ENCODE measurements at regions not wholly inside any gene's neighbourhood (a gene's known extent, or its start where the extent isn't known, plus 50 kb on each side); places are given as distances from the start of the nearest gene placed in this dataset.
A peak's percentile ranks its signal among the peaks of the same experiment; 100 is the strongest.

DNA sequence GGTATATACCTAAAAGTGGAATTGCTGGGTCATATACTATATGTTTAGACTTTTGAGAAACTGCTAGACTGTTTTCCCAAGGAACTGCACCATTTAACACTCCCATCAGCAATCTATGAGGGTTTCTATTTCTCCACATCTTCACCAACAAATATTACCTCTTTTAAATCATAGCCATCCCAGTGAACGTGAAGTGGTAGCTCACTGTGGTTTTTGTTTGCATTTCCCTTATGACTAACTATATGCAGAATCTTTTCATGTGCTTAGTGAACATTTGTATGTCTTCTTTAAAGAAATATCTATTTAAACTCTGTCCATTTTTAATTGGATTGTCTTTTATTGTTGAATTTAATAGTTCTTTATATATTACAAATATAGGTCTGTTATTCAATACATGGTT is 115.8 kb upstream of the SEC61G start:
- Histone ChIP-seq H3K9ac (ENCODE audit: low read depth in 2 of 2, low read length in 2 of 2) (no peak overlapping the region), H3K4me1 (no peaks in the 10 kb centered on the region), H3K9me3 (no peaks in the 10 kb centered on the region), H3K4me3 (no peak overlapping the region), H3K36me3 (no peaks in the 10 kb centered on the region), H3K27ac (no peak overlapping the region), H3K27me3 (no peaks in the 10 kb centered on the region)
- DNase-seq, result no peak
- TF ChIP-seq, protein P1, sequence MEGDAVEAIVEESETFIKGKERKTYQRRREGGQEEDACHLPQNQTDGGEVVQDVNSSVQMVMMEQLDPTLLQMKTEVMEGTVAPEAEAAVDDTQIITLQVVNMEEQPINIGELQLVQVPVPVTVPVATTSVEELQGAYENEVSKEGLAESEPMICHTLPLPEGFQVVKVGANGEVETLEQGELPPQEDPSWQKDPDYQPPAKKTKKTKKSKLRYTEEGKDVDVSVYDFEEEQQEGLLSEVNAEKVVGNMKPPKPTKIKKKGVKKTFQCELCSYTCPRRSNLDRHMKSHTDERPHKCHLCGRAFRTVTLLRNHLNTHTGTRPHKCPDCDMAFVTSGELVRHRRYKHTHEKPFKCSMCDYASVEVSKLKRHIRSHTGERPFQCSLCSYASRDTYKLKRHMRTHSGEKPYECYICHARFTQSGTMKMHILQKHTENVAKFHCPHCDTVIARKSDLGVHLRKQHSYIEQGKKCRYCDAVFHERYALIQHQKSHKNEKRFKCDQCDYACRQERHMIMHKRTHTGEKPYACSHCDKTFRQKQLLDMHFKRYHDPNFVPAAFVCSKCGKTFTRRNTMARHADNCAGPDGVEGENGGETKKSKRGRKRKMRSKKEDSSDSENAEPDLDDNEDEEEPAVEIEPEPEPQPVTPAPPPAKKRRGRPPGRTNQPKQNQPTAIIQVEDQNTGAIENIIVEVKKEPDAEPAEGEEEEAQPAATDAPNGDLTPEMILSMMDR (IDR thresholded peaks at IDR 0.05), result no peak
- intact Hi-C loops (cut with DNase I), result loop anchor here (5.0 kb wide), 1 partner anchor 382 kb away; no protein-coding TSS in a partner anchor

DNA sequence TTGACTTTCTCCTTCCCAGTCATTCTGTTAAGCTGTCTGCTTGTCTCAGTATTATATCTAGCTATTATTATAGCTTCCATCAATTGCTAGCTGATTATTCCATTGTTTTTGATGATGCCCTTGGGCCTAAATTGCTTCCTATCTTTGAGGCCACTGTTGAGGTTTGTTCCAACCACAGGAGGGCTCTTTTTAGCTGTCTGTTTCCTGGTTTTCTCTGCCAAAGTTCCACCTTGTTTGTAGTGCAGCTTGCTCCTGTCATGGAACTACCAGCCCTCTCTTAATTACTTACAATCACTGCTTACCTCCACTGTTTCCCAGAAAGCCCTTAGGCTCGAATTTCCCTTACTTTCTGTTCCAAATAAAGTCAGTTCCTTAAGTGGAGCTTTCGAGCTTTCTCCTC is 118.7 kb upstream of the SEC61G start:
- Histone ChIP-seq H3K4me1 (no peaks in the 10 kb centered on the region), H3K27ac (peak overlapping the region; percentile 22), H3K9me3 (no peaks in the 10 kb centered on the region), H3K36me3 (no peaks in the 10 kb centered on the region), H3K27me3 (no peaks in the 10 kb centered on the region), H3K4me3 (no peak overlapping the region), H3K9ac (ENCODE audit: low read depth in 2 of 2, low read length in 2 of 2) (no peak overlapping the region)
- intact Hi-C loops (cut with DNase I), result loop anchor here (5.0 kb wide), 1 partner anchor 380 kb away; no protein-coding TSS in a partner anchor
- DNase-seq, result no peak
- TF ChIP-seq, protein P1 (IDR thresholded peaks at IDR 0.05), result no peak

DNA sequence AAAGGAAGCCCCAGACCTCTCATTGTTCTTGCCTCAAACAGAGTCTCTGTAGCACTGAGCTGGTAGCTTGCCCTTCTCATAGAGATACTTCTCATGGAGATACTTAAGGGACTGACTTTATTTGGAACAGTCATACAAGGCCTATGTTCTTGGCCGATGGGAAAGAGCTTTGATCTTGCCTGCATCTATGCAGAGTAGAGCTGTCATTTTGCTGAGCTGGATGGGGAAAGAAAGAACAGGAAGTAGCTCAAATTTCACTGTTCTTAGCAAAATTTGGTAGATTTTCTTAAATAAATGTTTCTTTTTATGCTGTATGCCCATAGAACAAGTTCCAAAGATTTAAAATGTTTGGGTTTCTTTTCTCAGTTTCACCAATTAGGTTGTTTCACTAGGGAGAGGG is 119.3 kb upstream of the SEC61G start:
- Histone ChIP-seq H3K27ac (no peak overlapping the region), H3K27me3 (no peaks in the 10 kb centered on the region), H3K4me1 (no peaks in the 10 kb centered on the region), H3K4me3 (no peak overlapping the region), H3K9ac (ENCODE audit: low read depth in 2 of 2, low read length in 2 of 2) (no peak overlapping the region), H3K9me3 (no peaks in the 10 kb centered on the region), H3K36me3 (no peaks in the 10 kb centered on the region)
- intact Hi-C loops (cut with DNase I), result loop anchor here (5.0 kb wide), 1 partner anchor 379 kb away; no protein-coding TSS in a partner anchor
- DNase-seq, result no peak
- TF ChIP-seq, protein P1 (IDR thresholded peaks at IDR 0.05), result no peak

DNA sequence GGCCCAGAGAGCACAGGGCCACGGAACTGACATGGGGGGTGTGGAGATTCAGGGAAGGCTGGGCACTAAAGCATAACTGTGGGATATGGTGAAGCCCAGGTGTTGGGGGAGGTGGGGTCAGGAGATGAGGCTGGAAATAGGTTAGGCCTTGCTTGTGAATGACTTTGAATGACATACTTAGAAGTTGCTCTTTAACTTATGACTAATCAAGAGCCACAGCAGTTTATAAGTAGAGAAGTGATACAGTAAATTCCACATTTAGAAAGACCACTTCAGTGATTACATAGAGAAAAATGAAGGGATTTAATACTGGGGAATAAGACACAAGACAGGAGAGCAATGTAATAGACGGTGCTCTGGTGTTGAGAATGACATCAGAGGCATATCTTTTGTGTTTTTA is 120.8 kb upstream of the SEC61G start:
- Histone ChIP-seq H3K4me3 (no peak overlapping the region), H3K4me1 (no peaks in the 10 kb centered on the region), H3K9me3 (no peaks in the 10 kb centered on the region), H3K27ac (peak overlapping the region; percentile 22), H3K27me3 (no peaks in the 10 kb centered on the region), H3K36me3 (no peaks in the 10 kb centered on the region), H3K9ac (ENCODE audit: low read depth in 2 of 2, low read length in 2 of 2) (no peak overlapping the region)
- intact Hi-C loops (cut with DNase I), result loop anchor here (5.0 kb wide), 1 partner anchor 378 kb away; no protein-coding TSS in a partner anchor
- DNase-seq, result no peak
- TF ChIP-seq, protein P1 (IDR thresholded peaks at IDR 0.05), result no peak

DNA sequence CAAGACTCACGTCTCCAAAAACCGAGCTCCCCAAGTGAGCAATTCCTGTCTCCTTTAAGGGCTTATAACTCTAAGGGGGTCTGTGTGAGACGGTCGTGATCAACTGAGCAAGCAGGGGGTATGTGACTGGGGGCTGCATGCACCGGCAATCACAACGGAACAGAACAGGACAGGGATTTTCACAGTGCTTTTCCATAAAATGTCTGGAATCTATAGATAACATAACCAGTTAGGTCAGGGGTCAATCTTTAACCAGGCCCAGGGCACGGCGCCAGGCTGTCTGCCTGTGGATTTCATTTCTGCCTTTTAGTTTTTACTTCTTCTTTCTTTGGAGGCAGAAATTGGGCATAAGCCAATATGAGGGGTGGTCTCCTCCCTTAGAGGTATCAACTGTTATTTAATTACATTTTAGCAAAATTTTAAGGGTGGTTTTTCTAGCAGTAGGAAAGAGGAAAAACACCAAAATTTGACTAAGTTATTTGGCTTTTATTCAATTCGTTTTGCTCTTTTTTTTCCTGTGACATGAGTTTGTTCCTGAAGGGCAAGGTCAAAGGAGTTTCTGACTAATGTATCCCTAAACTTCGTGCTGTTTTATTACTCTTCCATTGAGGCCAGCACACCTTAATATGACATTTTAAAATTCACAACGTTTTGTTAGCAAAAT is 121.4 kb upstream of the SEC61G start:
- H3K27me3 ChIP-seq, result no peaks in the 10 kb centered on the region
- TF ChIP-seq, protein P1 (IDR thresholded peaks at IDR 0.05), result no peak
- no peaks in the 10 kb centered on the region for H3K9me3 ChIP-seq
- H3K36me3 ChIP-seq, result no peaks in the 10 kb centered on the region
- peak; percentile 73 for DNase-seq
- H3K4me3 ChIP-seq, result no peak overlapping the region
- peak overlapping the region; percentile 22 for H3K27ac ChIP-seq
- H3K9ac ChIP-seq (ENCODE audit: low read depth in 2 of 2, low read length in 2 of 2), result no peak overlapping the region
- H3K4me1 ChIP-seq, result no peaks in the 10 kb centered on the region
- intact Hi-C loops (cut with DNase I), result no loop called here
